Ureter (tissue), 1 donor: ENCODE measurements at regions not wholly inside any gene's neighbourhood (a gene's known extent, or its start where the extent isn't known, plus 50 kb on each side); places are given as distances from the start of the nearest gene placed in this dataset.

Experiments
- DNase-seq: peaks from one replicate; pipeline ENCODE4 v3.0.0-alpha.2; 2020; ENCODE audit warnings: low spot score
- donor health status: DM: yes; HTN: yes; CAD: no.

GRCh38 chr10:78684947-78685346 is 383.8 kb upstream of the ZMIZ1 start:
- DNase-seq, result no peak

DNA sequence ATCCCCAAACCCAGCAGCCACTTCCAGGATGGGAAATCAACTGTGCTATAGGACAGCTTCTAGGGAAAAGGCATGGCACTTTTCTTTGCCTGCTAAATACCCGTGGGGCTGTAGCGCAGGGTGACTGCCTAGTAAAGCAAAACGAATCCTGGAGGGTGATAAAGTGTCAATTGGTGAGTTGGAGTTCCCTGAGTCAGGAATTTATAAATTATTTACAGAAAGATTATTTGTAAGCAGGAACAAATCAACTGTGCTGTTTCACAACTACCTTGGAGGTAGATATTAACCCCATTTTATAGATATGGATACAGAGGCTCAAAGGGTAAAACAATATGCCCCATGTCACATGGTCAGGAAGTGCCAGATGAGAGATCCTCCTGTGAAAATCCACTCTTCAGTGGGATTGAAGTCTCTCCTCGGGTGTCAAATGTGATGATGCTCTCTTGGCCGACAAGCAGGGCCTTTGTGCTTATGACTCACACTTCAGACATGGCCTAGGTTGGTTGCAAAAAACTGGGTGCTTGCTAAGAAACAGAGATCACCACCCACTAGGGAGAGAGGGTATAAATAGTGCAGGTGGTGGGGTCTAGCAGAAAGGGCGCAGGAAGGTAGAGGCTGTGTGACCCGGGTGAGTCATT is 383.2 kb upstream of the ZMIZ1 start:
- DNase-seq, result no peak

DNA sequence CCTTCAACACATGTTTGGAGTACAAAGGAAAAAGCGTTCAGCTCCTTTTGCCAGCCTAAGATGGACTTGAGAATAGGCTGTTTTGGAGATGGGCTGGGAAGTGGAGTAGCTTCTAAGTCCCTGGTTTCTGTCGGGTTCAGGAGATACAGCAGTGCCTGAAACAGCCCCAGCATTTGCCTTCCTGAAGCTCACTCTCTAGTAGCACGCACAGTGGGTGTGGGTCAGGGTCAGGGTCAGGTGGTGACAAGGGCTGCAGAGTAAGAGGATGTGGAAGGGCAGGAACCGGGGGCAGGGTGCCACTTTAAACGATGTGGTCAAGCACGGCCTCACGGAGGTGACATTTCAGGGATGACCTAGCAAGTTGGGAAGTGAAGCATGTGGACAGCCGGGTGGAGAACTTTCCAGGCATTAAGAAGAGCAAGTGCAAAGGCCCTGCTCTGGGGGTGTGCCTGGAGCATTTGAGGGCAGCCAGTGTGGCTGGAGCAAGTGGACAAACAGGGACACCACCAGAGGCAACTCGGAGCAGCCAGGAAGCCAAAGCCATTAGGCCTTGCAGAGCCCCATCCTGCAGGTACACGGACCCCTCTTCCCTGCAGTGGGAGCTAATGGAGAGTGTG is 382.2 kb upstream of the ZMIZ1 start:
- DNase-seq, result no peak

DNA sequence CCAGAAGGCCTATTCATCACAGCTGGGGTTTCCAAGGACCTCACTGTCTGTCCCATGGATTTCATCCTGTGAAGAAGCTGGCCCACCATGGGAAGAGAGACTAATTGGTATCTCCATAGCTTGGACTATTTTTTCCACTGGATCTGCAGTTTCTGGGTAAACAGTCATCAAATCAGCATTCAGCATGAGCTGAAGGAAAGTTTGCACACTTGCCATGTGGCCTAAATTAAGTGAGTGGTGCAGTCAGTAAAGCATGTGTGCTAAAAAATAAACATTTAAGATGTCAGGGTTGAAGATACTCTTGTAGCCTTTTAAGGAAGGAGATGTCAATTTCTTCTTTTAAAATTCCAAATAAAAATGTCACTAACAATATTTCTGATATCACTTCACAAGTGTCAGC is 381.1 kb upstream of the ZMIZ1 start:
- no peak for DNase-seq

- DNase-seq, result no peak
These were observed 380.4 kb upstream of the ZMIZ1 start for GRCh38 chr10:78688230-78688900.

- peak; percentile 54 for DNase-seq
These were observed 379.7 kb upstream of the ZMIZ1 start for GRCh38 chr10:78688901-78689583.

DNA sequence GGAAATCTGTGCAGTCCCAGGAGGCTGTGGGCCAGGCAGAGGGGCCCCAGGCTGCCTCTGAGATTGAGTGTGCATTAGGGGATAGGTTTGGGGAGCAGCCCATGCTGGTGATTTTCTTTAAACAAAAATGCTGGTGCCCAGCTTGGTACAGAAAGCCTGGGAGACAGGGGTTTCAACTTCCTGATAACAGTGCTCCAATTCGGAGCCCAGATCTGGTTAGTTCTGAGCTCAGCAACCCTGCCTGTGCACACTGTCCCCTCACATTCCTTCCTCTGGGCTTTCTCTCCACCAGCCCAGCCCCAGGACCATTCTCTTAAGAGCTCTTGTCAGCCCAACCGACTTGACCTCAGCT is 379.2 kb upstream of the ZMIZ1 start:
- DNase-seq, result no peak

DNA sequence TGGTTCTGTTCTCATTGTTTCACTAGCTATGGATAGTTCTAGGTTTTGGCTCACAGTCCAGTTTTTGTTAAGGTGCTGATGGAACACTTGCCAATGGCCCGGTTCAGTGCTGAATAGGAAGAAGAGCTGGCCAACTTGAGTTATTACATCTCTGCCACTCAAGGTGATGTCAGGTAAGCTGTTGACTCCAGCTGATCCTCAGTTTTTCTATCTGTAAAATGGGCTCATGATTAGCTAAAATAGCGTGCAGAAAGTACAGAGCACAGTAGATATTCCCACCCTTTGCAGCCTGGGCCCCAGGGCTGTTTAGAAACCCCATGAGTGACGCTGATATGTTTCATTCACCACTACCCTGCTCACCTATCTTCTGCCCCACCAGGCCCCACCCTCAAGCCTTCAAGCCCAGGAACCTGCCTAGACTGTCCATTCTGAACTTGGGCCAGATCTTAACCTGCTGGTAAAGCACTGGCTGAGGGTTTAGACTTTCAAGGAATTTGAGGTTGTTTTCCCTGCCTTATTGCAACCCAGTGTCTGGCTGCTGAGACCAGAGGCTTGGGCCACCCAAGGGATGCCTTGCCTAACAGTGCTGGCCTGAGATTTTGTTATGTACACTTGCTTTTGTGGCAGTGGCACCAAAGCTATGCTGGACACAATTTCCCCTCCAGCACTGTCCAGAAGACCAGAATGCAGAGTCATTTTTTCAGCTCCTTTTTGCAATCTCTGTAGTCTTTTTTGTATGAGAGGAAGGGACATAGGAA is 378.2 kb upstream of the ZMIZ1 start:
- DNase-seq, result no peak

DNA sequence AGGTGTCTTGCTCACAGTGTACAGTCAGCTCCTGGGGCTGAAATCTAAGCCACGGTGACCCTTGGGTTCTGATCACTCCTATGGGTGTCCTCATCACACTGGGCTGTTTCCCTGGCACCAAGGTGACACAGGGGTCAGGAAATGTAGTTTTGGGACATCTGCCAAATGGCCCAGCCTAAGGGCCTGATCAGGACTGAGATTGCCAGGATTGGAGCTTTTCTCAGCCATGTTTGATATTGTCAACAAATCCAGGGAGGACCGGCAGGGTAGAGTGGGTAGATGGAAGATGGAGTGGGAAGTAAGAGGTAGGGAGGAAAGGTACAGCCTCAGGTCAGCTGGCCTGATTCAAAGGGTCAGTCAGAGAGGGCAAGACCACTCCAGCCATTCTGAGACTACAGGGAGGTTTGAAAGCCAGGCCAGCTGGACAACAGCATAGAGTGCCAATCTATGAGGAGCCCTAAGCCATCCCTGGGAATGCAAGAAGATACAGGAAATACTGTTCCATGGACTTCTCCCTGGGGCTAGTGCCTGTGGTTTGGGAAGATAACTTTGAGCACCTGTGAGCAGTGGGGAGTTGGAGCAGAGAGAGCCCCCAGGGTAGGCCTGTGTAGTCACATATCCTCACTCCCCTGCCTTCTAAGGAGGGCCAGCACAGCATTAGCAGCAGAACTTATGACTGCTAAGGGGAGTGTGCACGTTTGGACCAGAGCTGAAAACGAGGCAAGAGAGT is 377.3 kb upstream of the ZMIZ1 start:
- no peak for DNase-seq

- no peak for DNase-seq
These were observed 376.7 kb upstream of the ZMIZ1 start for GRCh38 chr10:78692071-78692470.

- DNase-seq, result peak; percentile 25
These were observed 372.9 kb upstream of the ZMIZ1 start for GRCh38 chr10:78695846-78696245.

DNA sequence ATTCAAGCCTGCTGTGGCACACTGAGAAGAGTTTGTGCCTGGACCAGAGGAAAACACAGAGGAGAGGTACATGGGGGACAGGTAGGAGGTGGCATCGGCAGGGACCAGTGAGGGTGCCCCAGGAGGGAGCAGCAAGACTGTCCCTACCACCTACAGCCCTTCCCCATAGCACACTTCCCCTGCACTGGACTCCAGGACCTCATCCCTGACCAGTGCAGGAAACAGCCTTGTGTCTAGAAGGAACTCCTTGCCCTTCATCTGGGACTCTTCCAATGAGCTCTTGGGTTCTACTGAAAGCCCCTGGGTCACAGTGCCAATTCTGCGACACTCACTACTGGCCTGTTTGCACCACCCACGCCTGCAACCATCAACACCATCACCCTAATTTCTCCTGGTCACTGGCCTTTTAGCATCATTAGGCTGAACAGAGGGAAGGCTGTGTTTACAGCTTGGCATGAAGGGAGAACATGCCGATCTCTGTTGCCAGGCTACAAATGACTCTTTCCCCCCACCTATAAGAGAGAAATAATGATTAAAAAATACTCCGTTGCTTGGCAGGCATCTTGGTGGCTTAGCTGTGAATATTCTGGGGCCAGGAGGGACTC is 371.9 kb upstream of the ZMIZ1 start:
- DNase-seq, result peak; percentile 41

- DNase-seq, result peak; percentile 4
These were observed 368.8 kb upstream of the ZMIZ1 start for GRCh38 chr10:78699971-78700370.

DNA sequence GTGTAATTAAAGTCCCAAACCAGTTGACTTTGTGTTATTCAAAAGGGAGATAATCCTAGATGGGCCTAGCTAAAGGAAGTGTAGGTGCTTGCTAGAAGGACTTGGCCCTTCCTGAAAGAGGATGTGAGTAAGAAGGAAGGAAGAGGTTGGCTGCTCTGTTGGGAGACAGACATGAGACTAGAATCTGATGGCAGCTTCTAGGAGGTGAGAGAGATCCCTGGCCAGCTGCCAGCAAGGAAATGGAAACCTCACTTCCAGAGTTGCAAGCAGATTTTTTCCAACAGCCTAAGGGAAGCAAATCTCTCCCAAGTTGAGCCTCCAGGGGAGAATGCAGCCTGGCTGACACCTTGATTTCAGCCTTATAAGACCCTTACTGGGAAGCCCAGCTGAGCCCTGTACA is 368.4 kb upstream of the ZMIZ1 start:
- peak; percentile 55 for DNase-seq

GRCh38 chr10:78700816-78701520 is 367.8 kb upstream of the ZMIZ1 start:
- peak; percentile 17 for DNase-seq

DNA sequence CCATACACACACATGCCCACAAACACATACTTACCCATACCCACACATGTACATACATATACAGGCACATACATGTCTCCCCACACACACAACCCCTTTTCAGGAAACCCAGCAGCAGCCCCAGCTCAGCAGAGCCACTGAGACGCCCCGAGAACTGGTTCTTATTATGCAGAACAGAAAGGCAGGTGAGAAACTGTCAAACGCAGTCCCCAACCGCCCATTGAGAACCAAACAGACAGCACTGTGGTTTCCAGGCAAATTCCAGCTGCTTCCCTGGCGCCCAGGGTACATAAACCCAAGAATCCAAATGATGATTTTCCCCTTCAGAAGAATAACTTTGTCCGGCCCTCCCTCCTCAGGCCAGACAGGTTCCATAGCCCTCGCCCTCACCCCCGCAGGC is 366.6 kb upstream of the ZMIZ1 start:
- peak; percentile 29 for DNase-seq

GRCh38 chr10:78702876-78703275 is 365.9 kb upstream of the ZMIZ1 start:
- peak; percentile 12 for DNase-seq

DNA sequence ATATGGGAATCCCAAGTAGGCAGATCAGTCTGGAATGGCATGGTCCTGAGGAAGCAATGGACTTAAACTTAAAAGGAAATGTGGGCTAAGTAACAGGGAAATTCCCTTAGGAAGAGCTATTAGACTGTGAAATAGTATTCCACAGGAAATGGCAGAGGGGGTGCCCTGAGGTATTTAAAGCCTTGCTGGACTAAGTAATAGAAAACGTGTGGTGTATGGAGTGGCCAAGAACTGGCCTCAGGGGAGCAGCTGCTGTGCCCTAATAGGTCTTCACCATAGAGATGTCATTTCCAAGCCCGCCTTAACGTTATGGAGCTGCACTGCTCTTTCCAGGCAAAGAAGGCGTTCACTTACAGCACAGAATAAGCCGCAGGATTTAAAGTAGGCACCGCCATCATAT is 365.2 kb upstream of the ZMIZ1 start:
- DNase-seq, result no peak

- DNase-seq, result no peak
These were observed 362.5 kb upstream of the ZMIZ1 start for GRCh38 chr10:78706256-78706655.
